B cell (primary cell): ENCODE measurements at regions not wholly inside any gene's neighbourhood (a gene's known extent, or its start where the extent isn't known, plus 50 kb on each side); places are given as distances from the start of the nearest gene placed in this dataset.
A peak's percentile ranks its signal among the peaks of the same experiment; 100 is the strongest.

Experiments
- ATAC-seq: fragments of 200-7000 bp; cut with Tn5 transposase; one replicate; pipeline ENCODE4 v1.10.0; 2021; ENCODE audit warnings: low read depth, mild to moderate bottlenecking, moderate number of reproducible peaks, moderate library complexity
- CTCF ChIA-PET: fragments of 350-600 bp; sonication (Branson Sonifier 250); formaldehyde crosslinking; loops from one replicate; lab custom pipeline; 2021; ENCODE audit warnings: antibody characterized with exemption, inconsistent platforms; lab: Charles Lee
- POLR2A ChIA-PET: fragments of 350-600 bp; sonication (Branson Sonifier 250); formaldehyde crosslinking; loops from one replicate; lab custom pipeline; 2021; ENCODE audit warnings: antibody characterized with exemption; lab: Charles Lee
- DNase-seq: peaks from one replicate; pipeline ENCODE4 v3.0.0; 2013
- H2AFZ ChIP-seq: 2 replicates; pipeline ENCODE4 v1.6.1; 2012; ENCODE audit warnings: mild to moderate bottlenecking, low read depth, low read length; ENCODE audit not compliant: insufficient read depth, poor library complexity, severe bottlenecking
- H3K27ac ChIP-seq, 2 donors: 1 replicate in 1 of 2; 2 replicates in 1 of 2; pipeline ENCODE4 v1.5.1; 2012 to 2013; ENCODE audit warnings: low read length in 2 of 2, mild to moderate bottlenecking in 2 of 2, moderate library complexity in 1 of 2
- H3K27me3 ChIP-seq, 4 experiments: fragments of 200-600 bp in 1 of 4; sonication (generic) in 1 of 4; replicated peaks in 1 of 4; 1 replicate in 2 of 4; 2 replicates in 2 of 4; pipeline versions ENCODE4 v1.6.1 to v1.7.0; 2013 to 2016; ENCODE audit warnings: low read length in 3 of 4, mild to moderate bottlenecking in 2 of 4, mixed read lengths in 1 of 4, moderate library complexity in 1 of 4; ENCODE audit not compliant: insufficient read depth in 4 of 4, control insufficient read depth in 3 of 4; ENCODE audit errors: control extremely low read depth in 1 of 4
- H3K36me3 ChIP-seq, 2 experiments: replicated peaks in 1 of 2; 1 replicate in 1 of 2; 2 replicates in 1 of 2; pipeline versions ENCODE4 v1.6.1 to v1.7.1; 2013; ENCODE audit warnings: low read length in 1 of 2; ENCODE audit not compliant: insufficient read depth in 2 of 2, control insufficient read depth in 1 of 2; ENCODE audit errors: control extremely low read depth in 1 of 2, extremely low read depth in 1 of 2
- H3K4me1 ChIP-seq, 2 donors: fragments of 200-600 bp in 1 of 2; sonication (generic) in 1 of 2; 1 replicate in 1 of 2; 2 replicates in 1 of 2; pipeline versions ENCODE4 v1.5.1 to v1.6.1; 2013 to 2017; ENCODE audit warnings: low read length in 2 of 2; ENCODE audit not compliant: control insufficient read depth in 2 of 2, insufficient read depth in 2 of 2
- H3K4me2 ChIP-seq: replicated peaks from 2 replicates; pipeline ENCODE3; 2012; ENCODE audit warnings: mild to moderate bottlenecking, low read depth, low read length; ENCODE audit not compliant: poor library complexity, severe bottlenecking
- H3K4me3 ChIP-seq, 5 experiments: fragments of 200-600 bp in 1 of 5; sonication (generic) in 1 of 5; 1 replicate in 3 of 5; 2 replicates in 2 of 5; pipeline versions ENCODE4 v1.5.1 to v1.7.0; 2011 to 2016; ENCODE audit warnings: low read length in 4 of 5, mild to moderate bottlenecking in 4 of 5, low read depth in 2 of 5, control low read depth in 1 of 5, moderate library complexity in 1 of 5; ENCODE audit not compliant: insufficient read depth in 1 of 5; ENCODE audit errors: control extremely low read depth in 1 of 5, extremely low read depth in 1 of 5
- H3K79me2 ChIP-seq: fragments of 200-600 bp; sonication (generic); one replicate; pipeline ENCODE4 v1.6.0; 2016; ENCODE audit warnings: low read length; ENCODE audit not compliant: control insufficient read depth, insufficient read depth
- H3K9ac ChIP-seq: fragments of 200-600 bp; sonication (generic); 2 replicates; pipeline ENCODE4 v1.6.1; 2017; ENCODE audit warnings: mild to moderate bottlenecking, low read length, moderate library complexity
- H3K9me3 ChIP-seq, 3 donors: one replicate each; pipeline versions ENCODE4 v1.6.1 to v1.7.1; 2013; ENCODE audit warnings: low read length in 2 of 3; ENCODE audit not compliant: control insufficient read depth in 2 of 3, insufficient read depth in 1 of 3; ENCODE audit errors: control extremely low read depth in 1 of 3
- H4K20me1 ChIP-seq: 2 replicates; pipeline ENCODE4 v1.6.0; 2012; ENCODE audit warnings: mild to moderate bottlenecking, low read length; ENCODE audit not compliant: insufficient read depth, control insufficient read depth, poor library complexity, severe bottlenecking
- H3K27ac Mint-ChIP-seq: one replicate; pipeline ENCODE4 v1.8.0; 2021; ENCODE audit warnings: mixed read lengths
- H3K27me3 Mint-ChIP-seq: one replicate; pipeline ENCODE4 v1.8.0; 2021; ENCODE audit warnings: mixed read lengths
- H3K4me1 Mint-ChIP-seq: one replicate; pipeline ENCODE4 v1.8.0; 2021; ENCODE audit warnings: mixed read lengths
- H3K4me3 Mint-ChIP-seq: one replicate; pipeline ENCODE4 v1.8.0; 2021; ENCODE audit warnings: mixed read lengths
- H3K9me3 Mint-ChIP-seq: one replicate; pipeline ENCODE4 v1.8.0; 2022; ENCODE audit warnings: mixed read lengths; ENCODE audit not compliant: insufficient read depth
- CTCF ChIP-seq: fragments of 200-600 bp; IDR thresholded peaks from one replicate; pipeline ENCODE4 v1.8.0; 2022; ENCODE audit warnings: antibody characterized with exemption, mild to moderate bottlenecking
- EZH2 ChIP-seq: IDR thresholded peaks from 2 replicates; pipeline ENCODE4 v1.6.1; 2012; ENCODE audit warnings: borderline replicate concordance, low read depth, mild to moderate bottlenecking, moderate library complexity, low read length; ENCODE audit not compliant: insufficient read depth, poor library complexity, severe bottlenecking
- WGBS: methylation state at CpG from one replicate; pipeline ENCODE4 v1.1.5; 2013; ENCODE audit warnings: missing lambda C conversion rate; ENCODE audit not compliant: insufficient coverage; 5-methylcytosine and 5-hydroxymethylcytosine counted together
- intact Hi-C: fragments of 100-400 bp; cut with micrococcal nuclease; formaldehyde crosslinking; loops from one replicate; pipeline ENCODE4 v1.10.0; 2022

- ChIA-PET POLR2A (no interaction called here), CTCF (no interaction called here)
- H3K27ac ChIP-seq, result no peak overlapping the region
- H4K20me1 ChIP-seq, result no peaks in the 10 kb centered on the region
- DNase-seq (no peak), ATAC-seq (no peak)
- no peaks in the 10 kb centered on the region for H3K27me3 ChIP-seq
- H3K9ac ChIP-seq, result no peak overlapping the region
- H2AFZ ChIP-seq, result no peak overlapping the region
- no peaks in the 10 kb centered on the region for H3K9me3 ChIP-seq
- H3K27me3 Mint-ChIP-seq, result no peaks in the 10 kb centered on the region
- WGBS, result 100% methylated on average over 4 of the region's 4 CpGs
- intact Hi-C loops, result no loop called here
- H3K4me1 Mint-ChIP-seq, result peaks cover 25% of the 10 kb centered on the region
- no peaks in the 10 kb centered on the region for H3K9me3 Mint-ChIP-seq
- no peak overlapping the region for H3K27ac Mint-ChIP-seq
- no peak overlapping the region for H3K4me2 ChIP-seq
- H3K4me3 Mint-ChIP-seq, result no peak overlapping the region
- H3K4me3 ChIP-seq, result no peak overlapping the region
- H3K79me2 ChIP-seq, result no peaks in the 10 kb centered on the region
- no peaks in the 10 kb centered on the region for H3K36me3 ChIP-seq
- H3K4me1 ChIP-seq, result peaks cover 16 to 21% of the 10 kb centered on the region in 2 donors
- TF ChIP-seq CTCF (no peak), EZH2 (no peak)
Observed at GRCh38 chr6:40804905-40805304, 217.7 kb upstream of the LRFN2 start.

- H3K4me2 ChIP-seq, result peak overlapping the region; percentile 33
- ATAC-seq (no peak), DNase-seq (peak; percentile 15)
- intact Hi-C loops, result no loop called here
- Mint-ChIP-seq H3K4me3 (peak overlapping the region; percentile 6), H3K27ac (no peak overlapping the region), H3K4me1 (peaks cover 25% of the 10 kb centered on the region), H3K9me3 (no peaks in the 10 kb centered on the region), H3K27me3 (no peaks in the 10 kb centered on the region)
- ChIA-PET POLR2A (no interaction called here), CTCF (no interaction called here)
- H3K27me3 ChIP-seq, result no peaks in the 10 kb centered on the region
- no peaks in the 10 kb centered on the region for H4K20me1 ChIP-seq
- H3K36me3 ChIP-seq, result no peaks in the 10 kb centered on the region
- no peaks in the 10 kb centered on the region for H3K9me3 ChIP-seq
- H2AFZ ChIP-seq, result no peak overlapping the region
- H3K4me1 ChIP-seq, result peaks cover 16 to 21% of the 10 kb centered on the region in 2 donors
- no peak overlapping the region for H3K9ac ChIP-seq
- H3K4me3 ChIP-seq, result no peak overlapping the region
- no peak overlapping the region for H3K27ac ChIP-seq
- WGBS, result 90% methylated on average over 1 of the region's 1 CpG
- TF ChIP-seq CTCF (no peak), EZH2 (no peak)
- no peaks in the 10 kb centered on the region for H3K79me2 ChIP-seq
Observed at GRCh38 chr6:40803897-40804702, 216.9 kb upstream of the LRFN2 start.
